Cardiac muscle cell (in vitro differentiated cells and primary cell): ENCODE measurements at regions not wholly inside any gene's neighbourhood (a gene's known extent, or its start where the extent isn't known, plus 50 kb on each side); places are given as distances from the start of the nearest gene placed in this dataset.

Experiments
- DNase-seq, 2 donors: peaks; one replicate each; pipeline versions ENCODE4 v3.0.0 to v3.0.0-alpha.2; 2010 to 2017; ENCODE audit warnings: low read depth in 1 of 2, low spot score in 1 of 2
- H3K27ac ChIP-seq: fragments of 200-600 bp; sonication (generic); 2 replicates; pipeline ENCODE4 v1.5.1; 2016
- H3K27me3 ChIP-seq: fragments of 200-600 bp; sonication (generic); 2 replicates; pipeline ENCODE4 v1.6.0; 2016; ENCODE audit warnings: control low read depth
- H3K36me3 ChIP-seq: fragments of 200-600 bp; sonication (generic); 2 replicates; pipeline ENCODE4 v1.5.1; 2016; ENCODE audit warnings: control low read depth
- H3K4me1 ChIP-seq: fragments of 200-600 bp; sonication (generic); 2 replicates; pipeline ENCODE4 v1.8.1; 2017; ENCODE audit warnings: low read depth, mild to moderate bottlenecking, mixed run types
- H3K4me3 ChIP-seq: fragments of 200-600 bp; sonication (generic); 2 replicates; pipeline ENCODE4 v1.5.1; 2016; ENCODE audit warnings: mild to moderate bottlenecking
- H3K9me3 ChIP-seq: fragments of 200-600 bp; sonication (generic); 2 replicates; pipeline ENCODE4 v1.5.1; 2017; ENCODE audit warnings: low read depth, mild to moderate bottlenecking, control low read depth
- CTCF ChIP-seq: IDR thresholded peaks from 2 replicates; pipeline ENCODE4 v1.5.1; 2012; ENCODE audit warnings: low read depth, mild to moderate bottlenecking, low read length

GRCh38 chr13:22095794-22096193, 424.9 kb downstream of the FGF9 start:
- TF ChIP-seq CTCF = no peak
- Histone ChIP-seq H3K27ac (no peak overlapping the region), H3K9me3 (no peaks in the 10 kb centered on the region), H3K4me3 (no peak overlapping the region), H3K36me3 (no peaks in the 10 kb centered on the region), H3K4me1 (no peaks in the 10 kb centered on the region), H3K27me3 (no peaks in the 10 kb centered on the region)
- DNase-seq = no peak

GRCh38 chr13:22099585-22099984, 428.7 kb downstream of the FGF9 start:
- no peaks in the 10 kb centered on the region for H3K27me3 ChIP-seq
- no peaks in the 10 kb centered on the region for H3K4me1 ChIP-seq
- no peaks in the 10 kb centered on the region for H3K9me3 ChIP-seq
- no peak for TF ChIP-seq CTCF
- no peak overlapping the region for H3K4me3 ChIP-seq
- DNase-seq = no peak
- no peak overlapping the region for H3K27ac ChIP-seq
- H3K36me3 ChIP-seq = no peaks in the 10 kb centered on the region

- Histone ChIP-seq H3K36me3 (no peaks in the 10 kb centered on the region), H3K27ac (no peak overlapping the region), H3K9me3 (no peaks in the 10 kb centered on the region), H3K4me3 (no peak overlapping the region), H3K27me3 (no peaks in the 10 kb centered on the region), H3K4me1 (no peaks in the 10 kb centered on the region)
- no peak for DNase-seq
- no peak for TF ChIP-seq CTCF
Measured at GRCh38 chr13:22102271-22102670, 431.4 kb downstream of the FGF9 start.

- H3K9me3 ChIP-seq = no peaks in the 10 kb centered on the region
- no peaks in the 10 kb centered on the region for H3K36me3 ChIP-seq
- no peaks in the 10 kb centered on the region for H3K4me1 ChIP-seq
- no peak overlapping the region for H3K4me3 ChIP-seq
- DNase-seq = no peak
- no peak overlapping the region for H3K27ac ChIP-seq
- H3K27me3 ChIP-seq = no peaks in the 10 kb centered on the region
- no peak for TF ChIP-seq CTCF
Measured at GRCh38 chr13:22103046-22104027, 432.5 kb downstream of the FGF9 start.

- Histone ChIP-seq H3K27ac (no peak overlapping the region), H3K4me1 (no peaks in the 10 kb centered on the region), H3K4me3 (no peak overlapping the region), H3K9me3 (no peaks in the 10 kb centered on the region), H3K27me3 (no peaks in the 10 kb centered on the region), H3K36me3 (no peaks in the 10 kb centered on the region)
- TF ChIP-seq CTCF = no peak
- no peak for DNase-seq
Measured at GRCh38 chr13:22106058-22106457, 435.2 kb downstream of the FGF9 start.
